ENCODE measurements at regions not wholly inside any gene's neighbourhood (a gene's known extent, or its start where the extent isn't known, plus 50 kb on each side); places are given as distances from the start of the nearest gene placed in this dataset.
A peak's percentile ranks its signal among the peaks of the same experiment; 100 is the strongest.

DNA sequence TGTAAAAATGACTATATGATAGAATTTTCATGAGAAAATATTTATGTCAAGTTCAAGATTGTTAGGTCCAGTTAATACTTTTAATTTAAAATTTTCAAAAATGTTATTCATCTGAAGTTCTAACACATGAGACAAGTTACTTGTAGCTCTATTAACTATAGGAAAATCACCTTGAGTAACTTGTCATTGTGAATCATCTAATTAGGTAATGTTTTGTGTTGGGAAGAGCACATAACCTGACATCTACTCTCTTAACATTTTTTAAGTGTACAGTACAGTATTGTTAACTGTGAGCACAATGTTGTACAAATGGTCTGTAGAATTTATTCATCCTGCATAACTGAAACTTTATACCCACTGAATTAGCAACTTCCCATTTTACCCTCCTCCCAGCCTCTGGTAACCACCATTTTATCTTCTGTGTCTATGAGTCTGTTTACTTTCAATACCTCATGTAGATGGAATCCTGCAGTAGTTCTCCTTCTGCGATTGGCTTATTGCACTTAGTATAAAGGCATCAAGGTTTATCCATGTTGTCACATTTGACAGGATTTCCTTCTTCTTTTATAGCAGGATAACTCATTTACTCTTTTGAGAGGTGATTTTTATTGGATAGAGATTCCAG is 54.6 kb downstream of the ARL4A start:
- DNase-seq: no peak

DNA sequence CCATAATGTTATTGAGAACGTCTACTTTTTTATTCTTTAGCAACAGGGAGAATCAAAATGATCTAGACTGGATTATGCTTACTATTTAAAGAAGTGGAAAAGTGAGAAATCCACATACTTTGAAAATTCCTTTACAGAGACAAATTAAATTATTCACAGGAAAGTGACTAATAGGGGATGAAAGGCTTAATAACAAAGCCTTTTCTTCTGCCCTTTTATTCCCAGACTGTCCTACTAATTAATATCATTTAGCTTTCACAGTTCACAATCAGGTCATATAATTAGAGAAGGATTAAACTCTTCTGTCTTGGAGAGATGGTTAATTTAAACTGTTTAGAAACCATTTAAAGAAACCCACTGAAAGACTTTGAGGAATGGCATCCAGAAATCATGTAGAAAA is 58.8 kb downstream of the ARL4A start:
- DNase-seq: no peak

DNA sequence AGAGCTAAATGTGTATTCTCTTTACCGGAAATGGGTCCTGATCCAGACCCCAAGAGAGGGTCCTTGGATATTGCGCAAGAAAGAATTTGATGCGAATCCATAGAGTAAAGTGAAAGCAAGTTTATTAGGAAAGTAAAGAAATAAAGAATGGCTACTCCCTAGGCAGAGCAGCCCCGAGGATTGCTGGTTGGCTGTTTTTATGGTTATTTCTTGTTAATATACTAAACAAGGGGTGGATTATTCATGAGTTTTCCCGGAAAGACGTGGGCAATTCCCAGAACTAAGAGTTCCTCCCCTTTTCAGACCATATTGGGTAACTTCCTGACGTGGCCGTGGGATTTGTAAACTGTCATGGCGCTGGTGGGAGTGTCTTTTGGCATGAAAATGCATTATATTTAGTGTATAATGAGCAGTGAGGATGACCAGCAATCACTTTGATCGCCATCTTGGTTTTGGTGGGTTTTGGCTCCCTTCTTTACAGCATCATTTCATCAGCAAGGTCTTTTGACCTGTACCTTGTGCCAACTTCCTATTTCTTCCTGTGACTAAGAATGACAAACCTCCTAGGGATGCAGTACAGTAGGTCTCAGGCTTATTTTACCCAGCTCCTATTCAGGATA is 60.4 kb downstream of the ARL4A start:
- no peak for DNase-seq

DNA sequence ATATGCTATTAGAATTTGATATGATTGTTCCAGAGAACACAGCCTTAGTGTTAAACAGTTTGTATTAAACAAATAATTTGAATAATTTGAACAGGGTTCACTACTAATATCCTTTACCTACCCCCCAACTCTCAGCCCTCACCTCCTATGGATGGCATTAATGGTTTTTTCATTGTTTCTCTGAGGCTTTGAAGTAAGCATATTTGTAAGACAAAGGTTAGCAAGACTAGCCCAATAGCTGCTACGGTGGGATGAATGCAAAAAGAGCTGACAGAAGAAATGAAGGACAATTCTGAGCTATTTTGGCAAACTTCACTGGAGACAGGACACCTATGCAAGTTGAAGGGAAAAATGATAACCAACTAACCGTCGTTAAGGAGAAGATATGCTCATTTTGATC is 61.6 kb downstream of the ARL4A start:
- DNase-seq: no peak

DNA sequence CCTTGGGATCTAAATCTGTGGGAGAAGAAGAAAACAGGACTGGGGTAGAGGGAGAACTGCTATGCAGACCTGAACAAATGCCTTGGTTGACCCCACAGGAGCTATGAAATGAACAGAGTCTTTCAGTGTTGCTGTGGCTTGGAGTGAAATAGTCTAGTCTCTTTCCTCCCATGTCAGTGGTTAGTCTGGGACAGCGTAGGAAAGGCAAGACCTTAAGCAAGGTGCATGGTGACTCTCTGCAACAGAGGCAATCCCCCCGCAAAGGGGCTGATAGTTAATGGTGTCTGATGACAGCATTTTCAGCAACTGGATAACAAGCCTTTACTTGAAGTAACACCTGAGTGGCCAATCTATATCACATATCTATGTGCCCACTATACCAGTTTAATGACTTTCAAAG is 62.3 kb downstream of the ARL4A start:
- no peak for DNase-seq

DNA sequence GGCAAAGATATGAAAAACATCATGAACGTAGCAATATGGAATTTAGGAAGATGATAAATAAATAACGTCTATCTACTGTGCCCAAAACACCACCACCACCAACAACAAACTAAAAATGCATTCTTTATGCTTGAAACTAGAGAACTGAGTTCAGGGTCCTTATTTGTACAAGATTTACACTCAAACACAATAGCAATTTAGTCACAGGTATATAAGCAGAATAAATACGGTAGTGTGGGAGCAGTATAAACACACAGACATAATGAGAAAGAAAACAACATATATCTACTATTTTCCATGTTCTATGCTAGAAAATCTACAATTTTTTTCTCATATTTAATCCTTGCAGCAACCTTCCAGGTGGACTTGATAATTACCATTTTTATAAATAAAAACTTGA is 64.3 kb downstream of the ARL4A start:
- no peak for DNase-seq

DNA sequence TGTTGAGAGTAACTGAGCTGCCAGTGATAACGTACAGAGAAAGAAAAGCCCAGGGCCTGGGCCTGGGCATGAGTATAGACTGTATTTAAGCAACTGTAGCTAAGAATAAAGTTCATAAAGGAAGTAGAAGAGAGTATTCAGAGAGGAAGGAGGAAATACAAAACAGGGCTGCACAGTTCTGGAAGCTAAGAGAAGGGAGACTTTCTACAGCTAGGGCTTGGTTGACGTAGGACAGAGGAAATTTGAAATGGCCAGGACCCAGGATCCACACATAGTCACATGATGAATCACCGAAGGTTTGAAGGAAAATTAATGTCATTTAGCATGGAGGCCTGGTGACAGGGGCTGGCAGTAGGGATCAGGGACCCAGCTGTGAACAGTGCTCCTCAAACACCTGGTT is 66.7 kb downstream of the ARL4A start:
- no peak for DNase-seq

DNA sequence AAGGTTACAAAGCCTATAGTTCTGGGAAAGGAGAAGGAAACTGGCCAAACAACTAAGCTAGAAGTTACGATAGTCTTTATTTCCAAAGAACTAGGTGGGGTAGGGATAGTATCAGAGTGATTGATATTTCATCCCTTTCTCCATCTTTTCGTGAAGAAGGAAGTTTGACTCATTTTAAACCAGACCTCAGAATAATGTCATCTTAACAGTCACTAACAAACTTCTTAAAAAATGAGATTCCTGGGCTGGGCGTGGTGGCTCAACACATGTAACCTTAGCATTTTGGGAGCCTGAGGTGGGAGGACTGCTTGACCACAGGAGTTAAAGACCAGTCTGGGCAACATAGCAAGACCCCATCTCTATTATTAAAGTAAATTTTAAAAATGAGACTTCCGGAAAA is 69.4 kb downstream of the ARL4A start:
- DNase-seq: peak; percentile 51

DNA sequence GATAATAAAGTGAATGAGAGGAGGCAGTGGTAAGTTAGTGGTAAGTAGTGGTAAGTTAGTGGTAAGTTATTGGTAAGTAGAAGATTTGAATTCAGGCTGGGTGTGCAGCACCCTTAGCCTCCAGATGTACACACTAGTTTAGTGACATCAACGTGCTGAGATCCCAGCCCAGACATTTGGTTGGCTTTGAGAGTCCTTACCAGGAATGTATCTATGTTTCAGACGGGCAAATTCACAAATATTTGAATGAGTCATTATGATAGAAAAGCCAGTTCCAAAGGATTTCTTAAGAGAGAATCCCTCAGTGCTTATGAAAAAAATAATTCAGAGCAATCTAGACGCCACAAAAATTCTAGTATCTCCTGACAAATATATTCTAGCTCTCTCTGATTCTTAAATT is 70.0 kb downstream of the ARL4A start:
- DNase-seq: peak; percentile 88

DNA sequence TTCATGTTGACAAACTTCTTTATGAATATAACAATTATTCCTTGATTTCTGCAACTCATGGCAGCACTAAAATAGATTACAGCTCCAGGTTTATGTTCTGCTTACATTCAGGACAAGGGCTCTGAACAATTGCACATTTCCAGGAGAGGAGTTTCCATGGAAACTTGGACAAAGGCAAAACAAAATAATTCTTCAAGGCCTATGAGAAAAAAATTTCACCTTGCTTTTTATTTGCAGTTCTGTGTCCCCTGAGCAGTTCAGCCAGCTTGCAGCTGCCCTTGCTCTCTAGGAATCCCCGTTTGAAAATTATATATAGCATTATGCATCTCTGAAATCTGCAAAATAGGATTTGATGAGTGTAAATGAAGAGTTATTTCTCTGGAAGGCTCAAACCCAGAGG is 71.7 kb downstream of the ARL4A start:
- no peak for DNase-seq

DNA sequence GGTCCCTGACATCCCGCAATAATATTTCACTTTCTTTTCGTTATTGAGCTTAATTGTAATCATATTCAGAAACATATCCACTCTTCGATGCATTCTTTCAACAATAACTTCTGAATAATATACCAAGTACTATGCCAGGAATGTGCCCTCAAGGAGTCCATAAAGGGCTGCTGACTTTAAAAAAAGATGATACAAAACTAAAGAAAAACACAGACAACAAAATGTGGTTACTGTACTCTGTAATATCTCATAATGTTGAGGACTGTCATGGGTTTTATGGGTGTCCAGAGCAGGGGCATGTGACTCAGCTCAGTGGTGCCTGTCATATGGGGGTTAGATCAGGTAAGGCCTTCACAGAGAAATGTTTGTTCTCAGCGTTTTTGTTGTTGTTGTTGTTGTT is 73.7 kb downstream of the ARL4A start:
- DNase-seq: no peak

DNA sequence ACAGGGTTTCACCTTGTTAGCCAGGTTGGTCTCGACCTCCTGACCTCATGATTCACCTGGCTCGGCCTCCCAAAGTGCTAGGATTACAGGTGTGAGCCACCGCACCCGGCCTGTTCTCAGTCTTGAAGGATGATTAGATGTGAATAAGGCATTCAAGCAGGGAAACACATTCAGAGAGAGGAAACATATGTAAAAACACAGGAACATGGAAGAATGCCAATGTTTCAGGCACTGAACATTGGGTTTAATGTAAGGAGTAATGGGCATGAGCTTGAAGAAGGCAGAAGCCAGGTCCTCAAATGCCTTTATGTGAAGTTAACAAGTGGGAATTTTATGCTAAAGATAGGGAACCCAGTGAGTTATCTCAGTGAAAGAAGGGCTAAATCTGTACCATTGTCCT is 74.3 kb downstream of the ARL4A start:
- no peak for DNase-seq

DNA sequence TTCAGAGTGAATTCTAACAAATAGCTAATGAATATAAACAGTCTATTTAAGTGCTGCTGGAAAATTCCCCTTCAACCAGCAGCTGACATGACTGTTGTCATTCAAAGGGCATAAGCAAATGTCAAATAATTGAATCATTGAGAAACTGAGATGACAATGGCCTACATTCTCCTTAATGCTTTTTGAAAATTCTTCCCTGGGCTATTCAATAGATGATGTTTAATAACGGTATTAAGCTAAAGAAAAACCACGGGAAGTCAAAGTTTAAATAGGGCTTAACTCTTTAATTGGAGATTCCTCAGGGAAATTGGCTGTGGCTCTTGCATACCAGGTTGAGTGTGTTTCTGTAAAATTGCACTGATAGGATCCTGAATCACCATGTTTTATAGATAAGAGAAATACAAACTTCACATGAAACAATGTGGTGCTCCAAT is 77.0 kb downstream of the ARL4A start:
- DNase-seq: no peak

DNA sequence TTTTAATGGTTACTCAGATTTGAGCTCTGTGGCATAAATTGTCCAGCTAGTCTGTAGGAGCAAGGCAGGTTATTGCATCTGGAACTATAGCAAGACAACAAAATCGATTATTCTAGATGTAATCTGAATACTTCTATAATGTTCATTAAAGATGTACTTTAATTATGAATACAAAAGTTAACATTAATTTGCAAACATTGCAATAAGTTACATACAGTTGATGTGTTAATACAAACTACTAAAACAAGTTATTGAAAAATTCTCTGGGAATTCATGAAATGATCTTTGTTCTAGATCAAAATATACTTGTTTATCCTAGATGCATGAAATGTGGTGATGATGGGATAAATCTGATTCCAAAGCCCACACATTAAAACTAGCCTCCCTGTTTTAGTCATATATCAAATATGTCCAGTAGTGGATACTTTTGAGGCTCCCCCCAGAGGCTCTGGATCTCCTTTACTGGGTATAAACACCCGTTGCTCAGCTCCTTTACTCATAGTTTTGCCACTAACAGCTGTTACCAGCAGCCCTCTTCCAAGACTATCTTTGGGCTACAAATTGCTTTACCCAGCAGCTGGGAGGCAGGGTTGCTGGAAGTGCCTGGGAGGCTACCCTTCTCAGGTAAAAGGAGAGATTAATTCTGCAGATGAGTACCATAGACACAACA is 78.1 kb downstream of the ARL4A start:
- DNase-seq: no peak

DNA sequence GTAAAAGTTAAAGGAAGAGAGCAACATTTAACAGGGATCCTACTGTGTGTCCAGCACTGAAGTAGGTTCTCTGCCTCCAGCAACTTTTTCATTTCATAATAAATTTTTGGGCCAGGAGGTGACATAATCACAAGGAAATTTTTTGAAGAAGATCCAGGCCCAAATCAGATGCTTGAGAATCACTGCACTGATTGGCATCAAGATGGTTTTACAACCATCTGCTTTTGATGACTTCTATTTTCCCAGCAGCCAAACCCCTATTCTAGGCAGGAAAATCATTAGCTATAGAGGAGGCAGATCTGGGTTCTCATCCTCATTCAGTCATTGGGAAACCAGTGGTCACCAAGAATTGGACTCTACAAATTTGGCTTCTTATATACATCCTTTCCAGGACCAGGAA is 79.0 kb downstream of the ARL4A start:
- no peak for DNase-seq

DNA sequence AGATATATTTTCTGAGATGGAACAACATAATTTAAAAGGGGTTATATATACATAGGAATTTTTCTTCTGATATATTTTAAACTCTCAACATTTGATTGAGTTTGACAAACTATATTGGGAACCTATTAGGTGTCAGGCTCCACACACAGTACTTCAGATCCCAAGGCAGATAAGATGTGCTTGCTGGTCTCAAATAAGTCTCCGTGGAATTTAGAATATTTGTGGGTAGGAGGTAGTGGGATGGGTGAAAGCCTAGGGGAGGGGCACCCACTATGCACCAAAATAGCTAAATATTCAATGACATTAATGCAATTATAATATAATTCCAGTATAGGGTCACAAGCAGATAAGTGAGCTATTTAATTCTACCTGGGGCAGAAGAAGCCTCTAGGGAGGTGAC is 81.5 kb downstream of the ARL4A start:
- DNase-seq: no peak

DNA sequence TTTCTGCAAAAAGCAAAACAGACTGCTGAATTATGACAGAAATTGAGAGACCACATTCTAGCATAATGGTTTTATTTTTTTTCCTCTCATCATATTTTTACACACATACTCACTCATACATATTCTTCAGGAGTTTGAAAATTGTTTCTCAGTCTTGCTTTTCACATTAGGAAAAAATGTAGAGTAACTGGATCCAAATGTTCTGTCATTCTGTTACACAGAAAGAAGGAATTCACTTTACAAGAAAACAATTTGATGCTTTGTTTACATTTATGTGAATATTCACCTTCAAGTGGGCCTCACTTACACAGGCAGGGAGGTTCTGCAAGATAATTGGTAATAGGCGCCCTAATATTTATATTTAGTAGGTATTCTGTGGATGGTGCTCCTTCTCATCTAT is 82.0 kb downstream of the ARL4A start:
- DNase-seq: no peak

DNA sequence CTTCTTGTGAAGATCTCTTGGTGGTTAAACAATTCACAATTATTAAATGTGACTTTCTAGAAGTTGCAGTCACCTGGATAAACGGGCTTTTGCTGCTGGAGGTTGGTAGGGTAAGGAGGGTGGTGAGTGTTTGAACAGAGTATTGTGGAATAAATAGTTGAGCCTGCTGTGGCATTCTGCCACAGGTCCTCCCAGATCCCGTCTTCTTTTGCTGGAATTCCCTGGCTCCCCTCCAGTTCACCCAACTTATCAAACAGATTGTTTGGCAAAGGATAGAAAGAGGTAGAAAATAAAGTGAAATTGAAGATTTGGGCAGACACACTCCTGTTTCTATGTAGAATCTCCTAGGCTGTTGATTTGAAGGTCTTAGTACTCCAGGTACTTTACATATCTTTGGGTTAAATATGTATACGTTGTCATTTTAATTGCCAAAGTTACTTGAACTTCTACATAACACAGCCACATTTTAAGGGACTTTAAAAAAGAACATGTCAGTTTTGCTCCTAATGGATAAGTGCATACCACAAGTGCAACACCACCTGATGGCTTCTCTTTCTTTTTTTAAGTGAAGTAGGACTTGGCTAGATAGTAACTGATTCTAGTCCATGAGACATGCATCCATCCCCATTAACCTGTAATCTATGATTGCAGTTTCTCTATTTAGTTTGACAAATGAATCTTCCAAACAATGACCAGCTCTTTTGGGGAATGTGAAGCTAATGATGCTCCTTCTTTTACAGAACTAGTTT is 83.0 kb downstream of the ARL4A start:
- peak; percentile 25 for DNase-seq

DNA sequence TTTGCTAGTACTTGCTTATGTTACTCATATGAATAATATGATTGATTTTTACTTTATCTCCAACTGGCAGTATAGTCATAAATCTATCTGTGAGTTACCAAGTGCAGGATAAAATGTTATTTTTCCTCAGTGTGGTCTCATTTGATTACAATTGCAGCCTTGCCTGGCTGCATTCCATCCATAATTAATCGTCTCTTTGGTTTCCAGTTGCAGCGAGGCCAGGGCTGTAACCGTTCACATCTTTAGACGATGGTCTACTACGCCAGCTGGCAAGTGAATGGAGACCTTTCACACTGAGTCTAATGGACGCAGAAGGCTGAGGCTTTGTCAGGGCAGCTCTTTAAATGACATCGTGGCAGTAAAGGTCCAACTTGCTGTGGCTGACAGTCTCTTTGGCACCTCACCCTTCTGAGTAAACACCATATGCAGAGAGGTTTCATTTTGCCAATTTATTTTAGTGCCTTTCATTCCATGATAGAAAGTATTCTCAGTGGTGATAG is 84.0 kb downstream of the ARL4A start:
- DNase-seq: peak; percentile 71

DNA sequence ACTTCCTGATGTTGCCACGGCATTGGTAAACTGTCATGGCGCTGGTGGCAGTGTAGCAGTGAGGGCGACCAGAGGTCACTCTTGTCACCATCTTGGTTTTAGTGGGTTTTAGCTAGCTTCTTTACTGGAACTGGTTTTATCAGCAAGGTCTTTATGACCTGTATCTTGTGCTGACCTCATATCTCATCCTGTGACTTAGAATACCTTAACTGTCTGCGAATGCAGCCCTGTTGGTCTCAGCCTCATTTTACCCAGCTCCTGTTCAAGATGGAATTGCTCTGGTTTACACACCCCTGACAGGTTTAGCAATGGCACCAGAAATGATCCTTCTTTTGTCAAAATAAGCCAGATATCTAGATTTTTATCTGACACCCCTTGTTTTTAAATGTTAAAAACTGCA is 85.3 kb downstream of the ARL4A start:
- DNase-seq: no peak

DNA sequence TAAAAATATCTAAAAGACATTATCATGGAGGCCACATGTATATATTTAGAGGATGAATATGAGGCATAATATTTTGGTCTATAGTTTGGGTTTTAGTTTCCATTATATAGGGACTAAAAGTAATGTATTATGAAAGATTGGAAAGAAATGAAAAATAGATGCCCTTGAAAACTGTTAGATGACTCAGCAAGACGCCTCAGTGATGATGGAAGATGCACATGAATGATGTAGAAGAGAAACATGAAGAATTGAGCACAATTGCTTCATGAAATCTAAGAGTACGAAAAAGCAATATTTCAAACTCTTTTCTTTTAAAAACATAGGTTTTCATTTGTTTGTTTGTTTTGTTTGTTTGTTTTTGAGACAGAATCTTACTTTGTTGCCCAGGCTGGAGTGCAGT is 89.8 kb downstream of the ARL4A start:
- no peak for DNase-seq

DNA sequence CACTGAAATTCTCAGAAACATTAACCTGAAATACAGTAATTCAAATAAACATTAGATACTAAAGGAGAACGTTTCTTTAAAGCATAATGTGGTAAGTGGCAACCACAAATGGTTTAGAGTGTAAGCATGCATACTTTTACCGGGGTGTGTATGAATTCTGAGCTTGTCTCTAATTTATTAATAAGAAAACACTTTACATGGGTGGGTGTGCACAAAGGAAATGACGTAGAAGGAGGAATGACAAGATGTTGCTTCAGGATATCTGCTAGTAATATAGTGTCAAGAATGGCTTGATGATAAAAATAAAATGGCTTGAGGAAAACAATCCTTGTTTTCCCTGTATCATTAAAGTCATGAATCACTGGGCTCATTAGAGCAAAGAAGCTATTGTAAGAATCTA is 92.5 kb downstream of the ARL4A start:
- DNase-seq: no peak

DNA sequence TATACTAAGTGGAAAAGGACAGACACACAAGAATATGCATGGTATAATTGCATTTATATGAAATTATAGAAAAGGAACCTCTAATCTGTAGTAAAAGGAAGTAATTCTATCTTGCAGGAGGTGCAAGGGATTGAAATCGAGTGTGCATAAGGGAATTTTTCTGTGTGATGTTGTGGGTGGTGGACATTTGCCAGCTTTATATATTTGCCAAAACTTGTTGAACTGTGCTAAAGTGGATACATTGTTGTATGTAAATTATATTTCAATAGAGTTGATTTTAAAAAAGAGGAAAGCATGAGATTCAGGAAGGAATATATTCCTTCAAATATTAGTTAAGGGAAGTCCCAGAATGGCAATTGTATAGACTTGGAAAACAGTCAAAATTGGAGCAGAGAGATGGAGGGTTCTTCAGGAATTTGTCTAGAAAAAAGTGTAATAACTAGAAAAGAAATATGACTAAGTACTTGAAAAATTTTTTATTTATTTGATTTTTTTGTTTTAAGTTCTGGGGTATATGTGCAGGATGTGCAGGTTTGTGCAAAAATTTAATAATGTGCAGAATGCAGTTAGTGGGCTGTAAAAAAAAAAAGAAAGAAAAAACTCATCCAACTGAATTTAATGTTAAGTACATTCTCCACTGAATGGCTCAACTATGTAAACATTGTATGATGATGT is 96.1 kb downstream of the ARL4A start:
- DNase-seq: peak; percentile 31
